IPS-18c (cell line): ENCODE measurements at regions not wholly inside any gene's neighbourhood (a gene's known extent, or its start where the extent isn't known, plus 50 kb on each side); places are given as distances from the start of the nearest gene placed in this dataset.
"Not testable (repeated sequence)": the region's sequence is repeated elsewhere in the genome, so short reads cannot be mapped to it uniquely, and the experiment has no call there.

Experiments
- H3K4me3 ChIP-seq: 2 replicates; pipeline ENCODE4 v1.7.0; 2013; ENCODE audit warnings: low read depth, mild to moderate bottlenecking, low read length, moderate library complexity; ENCODE audit not compliant: insufficient read depth
- H3K9me3 ChIP-seq: one replicate; pipeline ENCODE4 v1.6.1; 2013; ENCODE audit warnings: mild to moderate bottlenecking, low read length, moderate library complexity; ENCODE audit not compliant: control insufficient read depth, insufficient read depth

- no peaks in the 10 kb centered on the region for H3K9me3 ChIP-seq
- no peak overlapping the region for H3K4me3 ChIP-seq
Measured at GRCh38 chr22:48427731-48428211, 1399.9 kb downstream of the BRD1 start.

DNA sequence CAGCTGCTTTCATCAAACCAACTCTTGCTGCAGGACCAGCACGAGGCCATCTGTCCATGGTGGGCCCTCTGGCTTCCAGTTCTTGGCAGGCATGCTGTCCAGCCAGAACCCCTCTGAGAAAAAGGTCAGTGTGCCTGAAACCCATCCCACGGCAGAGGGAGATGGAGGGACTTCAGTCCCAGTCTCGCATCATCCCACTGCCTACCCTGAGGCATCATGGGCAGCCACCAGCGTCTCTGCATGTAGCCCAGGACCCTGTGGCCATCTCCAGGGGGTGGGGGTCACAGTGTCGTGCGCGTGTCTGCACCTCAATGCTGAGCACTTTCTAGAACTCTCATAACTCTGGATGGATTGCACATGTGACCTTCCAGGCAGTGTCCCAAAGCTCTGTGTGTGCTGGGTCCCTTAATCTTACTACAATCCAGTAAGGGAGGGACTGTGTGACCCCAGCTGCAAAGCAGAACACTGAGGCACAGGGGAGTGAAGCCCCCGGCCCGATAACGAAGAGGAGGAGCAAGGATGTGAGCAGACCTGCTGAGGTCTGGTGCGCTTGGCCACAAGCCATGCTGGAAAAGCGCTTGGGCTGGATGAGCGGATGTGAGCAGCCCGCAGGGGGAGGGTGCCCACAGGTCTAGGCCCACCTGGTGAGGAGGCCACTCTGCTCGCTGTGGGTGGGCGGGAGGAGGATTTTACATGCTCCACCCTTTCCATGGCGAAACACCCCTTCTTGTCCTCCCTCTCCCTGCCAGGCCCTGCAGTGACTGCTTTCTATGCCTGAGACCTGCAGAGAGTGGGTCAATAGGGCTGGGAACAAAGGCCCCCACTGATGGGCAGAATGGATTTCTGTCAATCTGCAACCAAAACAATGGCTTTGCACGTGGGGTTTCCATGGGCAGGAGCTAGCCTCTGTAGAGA, 1401.0 kb downstream of the BRD1 start:
- H3K4me3 ChIP-seq: no peak overlapping the region

GRCh38 chr22:48425641-48426040, 1402.0 kb downstream of the BRD1 start:
- Histone ChIP-seq H3K4me3 (no peak overlapping the region), H3K9me3 (no peaks in the 10 kb centered on the region)

More for the DNA sequence above, 1401.0 kb downstream of the BRD1 start:
- H3K9me3 ChIP-seq: no peaks in the 10 kb centered on the region

- H3K9me3 ChIP-seq: no peaks in the 10 kb centered on the region
- H3K4me3 ChIP-seq: no peak overlapping the region
Measured at GRCh38 chr22:48425091-48425506, 1402.6 kb downstream of the BRD1 start.

DNA sequence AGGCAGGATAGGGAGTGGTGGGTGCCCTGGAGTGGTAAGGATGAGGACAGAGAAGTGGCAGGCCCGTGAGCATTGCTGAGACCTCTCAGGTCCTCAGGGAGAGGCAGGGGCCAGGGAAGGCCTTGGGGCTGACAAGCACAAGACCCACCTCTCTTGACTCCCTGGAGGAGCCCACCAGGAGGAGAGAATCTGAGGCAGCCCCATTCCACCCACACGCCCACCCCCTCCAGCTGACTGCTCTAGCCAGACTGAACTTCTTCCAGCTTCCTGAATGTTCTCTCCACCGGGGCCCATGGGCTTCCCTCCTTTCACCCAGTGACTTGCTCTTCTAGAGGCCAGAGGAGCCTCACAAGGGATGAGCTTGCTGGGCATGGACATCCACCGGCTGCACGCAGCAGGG, 1403.0 kb downstream of the BRD1 start:
- no peaks in the 10 kb centered on the region for H3K9me3 ChIP-seq
- no peak overlapping the region for H3K4me3 ChIP-seq

- H3K4me3 ChIP-seq: no peak overlapping the region
- no peaks in the 10 kb centered on the region for H3K9me3 ChIP-seq
Measured at GRCh38 chr22:48424201-48424627, 1403.5 kb downstream of the BRD1 start.

DNA sequence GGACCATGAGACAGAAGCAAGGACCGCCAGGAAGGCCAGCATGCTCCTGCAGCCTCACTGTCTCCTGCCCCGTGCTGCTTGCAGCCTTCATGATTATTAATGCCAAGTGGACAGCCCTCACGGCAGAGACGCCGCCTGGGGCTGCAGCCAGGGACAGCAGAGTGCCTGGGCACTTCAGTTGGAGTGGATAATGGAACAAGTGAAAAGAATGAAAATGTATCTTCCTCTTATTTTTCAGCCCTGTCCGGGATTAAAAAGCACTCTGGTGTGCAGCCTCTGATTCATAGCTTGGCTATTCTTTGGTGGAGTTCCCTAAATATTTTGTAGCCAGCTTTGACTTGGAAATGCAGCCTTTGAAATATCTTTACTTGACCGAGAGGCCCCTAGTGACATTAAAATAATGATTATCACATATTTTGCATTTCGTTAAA, 1404.2 kb downstream of the BRD1 start:
- Histone ChIP-seq H3K4me3 (no peak overlapping the region), H3K9me3 (no peaks in the 10 kb centered on the region)

DNA sequence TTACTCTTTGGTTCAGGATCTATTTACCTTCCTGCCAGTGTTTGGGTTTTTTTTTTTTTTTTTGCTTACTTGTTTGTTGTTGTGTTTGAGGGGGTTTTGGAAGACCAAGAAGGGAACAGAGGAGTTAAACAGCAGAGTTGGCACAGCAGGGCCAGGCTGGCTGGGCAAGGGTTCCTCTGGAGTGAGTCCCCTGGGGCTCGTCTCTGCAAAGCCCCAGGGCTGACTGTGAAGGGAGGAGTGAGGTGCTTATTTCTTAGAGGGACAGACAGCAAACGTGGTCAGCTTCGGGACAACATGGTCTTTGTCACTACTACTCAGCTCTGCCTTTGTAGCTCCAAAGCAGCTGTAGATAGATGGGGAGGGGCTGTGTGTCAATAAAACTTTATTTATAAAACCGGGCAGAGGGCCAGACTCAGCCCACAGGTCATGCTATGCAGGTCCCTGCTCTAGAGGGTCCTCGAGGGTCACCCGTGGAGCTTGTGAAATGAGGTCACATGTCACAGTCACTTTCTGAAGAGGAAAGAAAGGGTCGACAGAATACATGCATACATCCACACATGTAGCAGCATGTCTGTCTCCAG, 1404.7 kb downstream of the BRD1 start:
- H3K4me3 ChIP-seq: no peak overlapping the region
- no peaks in the 10 kb centered on the region for H3K9me3 ChIP-seq

DNA sequence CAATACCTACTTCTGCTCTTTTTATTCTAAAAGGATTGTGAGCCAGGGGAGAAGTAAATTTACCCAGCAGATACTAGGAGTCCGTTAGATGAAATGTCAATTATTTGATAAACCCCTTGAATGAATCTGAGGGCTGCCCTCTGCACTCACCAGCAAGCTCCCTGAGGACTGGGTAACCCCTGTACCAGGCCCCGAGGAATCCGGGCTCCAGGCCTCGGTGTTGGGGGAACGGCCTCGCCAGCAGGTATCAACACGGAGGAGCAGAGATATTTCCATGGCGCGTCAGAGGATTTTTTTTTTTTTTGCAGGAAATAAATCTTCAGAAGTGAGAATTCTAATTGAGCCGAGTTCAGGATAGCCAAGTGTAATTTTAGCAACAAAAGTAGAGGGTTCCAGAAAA, 1408.8 kb downstream of the BRD1 start:
- Histone ChIP-seq H3K9me3 (peaks cover 2% of the 10 kb centered on the region), H3K4me3 (no peak overlapping the region)

GRCh38 chr22:48417225-48418070, 1410.2 kb downstream of the BRD1 start:
- Histone ChIP-seq H3K9me3 (peaks cover 2% of the 10 kb centered on the region), H3K4me3 (no peak overlapping the region)

DNA sequence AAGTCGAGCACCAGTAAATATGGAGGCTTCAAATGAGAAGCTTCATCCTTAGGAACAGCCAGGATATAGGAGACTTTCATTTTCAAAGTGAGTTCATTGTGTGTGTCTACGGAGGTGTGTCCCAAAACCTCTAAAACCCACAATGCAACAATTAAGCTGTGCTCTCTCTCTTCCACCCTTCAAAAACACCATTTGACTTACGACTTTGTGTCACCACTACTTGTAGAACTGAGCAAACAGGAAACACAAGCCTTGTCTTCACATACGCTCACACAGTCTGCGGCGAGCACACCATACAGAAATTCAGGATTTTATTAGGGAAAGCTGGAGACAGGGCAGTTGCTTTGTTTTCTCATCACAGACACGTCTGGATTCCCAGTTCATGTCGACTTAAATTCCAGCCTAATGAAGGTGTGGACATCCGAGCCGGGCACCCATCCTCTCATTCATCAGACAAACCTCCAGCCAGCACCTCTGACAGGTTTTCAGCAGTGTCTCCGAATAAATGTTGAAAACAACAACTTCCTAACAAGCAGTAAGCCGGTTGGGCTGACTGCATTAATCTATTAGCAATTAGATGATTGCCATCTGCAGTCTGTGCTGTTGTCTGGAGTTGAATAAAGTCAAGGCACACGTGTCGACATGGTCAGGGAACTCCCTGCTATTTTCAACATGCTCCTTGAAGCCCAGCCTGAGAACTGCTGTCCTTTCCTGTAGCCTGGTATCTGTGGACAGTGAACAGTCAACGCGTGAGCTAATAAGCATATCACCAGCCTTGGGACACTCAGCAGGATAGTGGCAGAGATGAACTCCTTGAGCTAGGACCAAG, 1411.1 kb downstream of the BRD1 start:
- Histone ChIP-seq H3K9me3 (peaks cover 2% of the 10 kb centered on the region), H3K4me3 (no peak overlapping the region)

GRCh38 chr22:48415520-48415919, 1412.2 kb downstream of the BRD1 start:
- H3K9me3 ChIP-seq: peaks cover 2% of the 10 kb centered on the region
- no peak overlapping the region for H3K4me3 ChIP-seq

- H3K9me3 ChIP-seq: peaks cover 2% of the 10 kb centered on the region
- H3K4me3 ChIP-seq: no peak overlapping the region
Measured at GRCh38 chr22:48414651-48415050, 1413.0 kb downstream of the BRD1 start.

DNA sequence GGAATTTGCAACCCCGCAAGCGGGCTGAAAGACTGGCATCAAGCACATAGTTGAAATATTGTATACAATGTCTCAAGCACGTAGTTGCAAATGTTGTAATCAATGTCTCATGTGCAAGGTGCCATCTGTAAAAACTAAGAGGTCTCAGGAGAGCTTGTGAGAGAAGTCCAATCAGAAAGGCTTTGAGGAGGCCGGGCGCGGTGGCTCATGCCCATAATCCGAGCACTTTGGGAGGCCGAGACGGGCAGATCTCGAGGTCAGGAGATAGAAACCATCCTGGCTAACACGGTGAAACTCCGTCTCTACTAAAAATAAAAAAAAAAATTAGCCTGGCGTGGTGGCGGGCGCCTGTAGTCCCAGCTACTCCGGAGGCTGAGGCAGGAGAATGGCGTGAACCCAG, 1414.7 kb downstream of the BRD1 start:
- not testable (repeated sequence) for H3K9me3 ChIP-seq, H3K4me3 ChIP-seq

- no peak overlapping the region for H3K4me3 ChIP-seq
- peaks cover 2% of the 10 kb centered on the region for H3K9me3 ChIP-seq
Measured at GRCh38 chr22:48410536-48410935, 1417.1 kb downstream of the BRD1 start.

- no peak overlapping the region for H3K4me3 ChIP-seq
Measured at GRCh38 chr22:48407256-48407955, 1420.3 kb downstream of the BRD1 start.

More at GRCh38 chr22:48407256-48407955, 1420.3 kb downstream of the BRD1 start:
- peaks cover 2% of the 10 kb centered on the region for H3K9me3 ChIP-seq
